Mucosa of descending colon (tissue), 3 donors: ENCODE measurements at regions not wholly inside any gene's neighbourhood (a gene's known extent, or its start where the extent isn't known, plus 50 kb on each side); places are given as distances from the start of the nearest gene placed in this dataset.
"Not testable (repeated sequence)": the region's sequence is repeated elsewhere in the genome, so short reads cannot be mapped to it uniquely, and the experiment has no call there.

Experiments used
- ATAC-seq: fragments of 200-7000 bp; cut with Tn5 transposase; one replicate; pipeline ENCODE4 v1.9.1; 2020; ENCODE audit warnings: mild to moderate bottlenecking, moderate library complexity
- DNase-seq, 3 donors: peaks; one replicate each; pipeline ENCODE4 v3.0.0-alpha.2; 2020
- H3K36me3 ChIP-seq: fragments of 200-600 bp; one replicate; pipeline ENCODE4 v1.8.0; 2021; ENCODE audit warnings: low read depth, mild to moderate bottlenecking
- H3K4me1 ChIP-seq: fragments of 200-600 bp; one replicate; pipeline ENCODE4 v1.8.0; 2021; ENCODE audit warnings: low read depth, mild to moderate bottlenecking
- H3K4me3 ChIP-seq: fragments of 200-600 bp; one replicate; pipeline ENCODE4 v1.8.0; 2021; ENCODE audit warnings: mild to moderate bottlenecking
- H3K9me3 ChIP-seq: fragments of 200-600 bp; one replicate; pipeline ENCODE4 v1.8.0; 2021; ENCODE audit warnings: mild to moderate bottlenecking
- CTCF ChIP-seq: fragments of 200-600 bp; IDR thresholded peaks from one replicate; pipeline ENCODE4 v1.8.0; 2022; ENCODE audit warnings: antibody characterized with exemption, mild to moderate bottlenecking
- intact Hi-C, 2 donors: fragments of 100-400 bp; cut with DNase I in 1 of 2; cut with micrococcal nuclease in 1 of 2; formaldehyde crosslinking; loops; one replicate each; pipeline versions ENCODE4 v1.11.0 to v1.11.1; 2022; cut with DNase I, micrococcal nuclease
- donor health status: DM: no; HTN: no; CAD: no; lungs with moderate emphysema.
- donor health status: DM: no; HTN: no; CAD: no.
- donor health status: DM: no; HTN: yes; CAD: no.

- no peaks in the 10 kb centered on the region for H3K36me3 ChIP-seq
- H3K4me1 ChIP-seq: no peaks in the 10 kb centered on the region
- TF ChIP-seq CTCF: no peak
- DNase-seq: no peak
- intact Hi-C loops: no loop called here
- no peak for ATAC-seq
- H3K9me3 ChIP-seq: no peaks in the 10 kb centered on the region
- H3K4me3 ChIP-seq: no peak overlapping the region
Observed at GRCh38 chr9:85331626-85332025, 410.1 kb downstream of the AGTPBP1 start.

GRCh38 chr9:85322592-85322991, 419.2 kb downstream of the AGTPBP1 start:
- no peak for ATAC-seq
- no peak for DNase-seq
- no peak for TF ChIP-seq CTCF
- intact Hi-C loops: no loop called here
- Histone ChIP-seq H3K9me3 (no peaks in the 10 kb centered on the region), H3K4me1 (no peaks in the 10 kb centered on the region), H3K4me3 (no peak overlapping the region), H3K36me3 (no peaks in the 10 kb centered on the region)

- Histone ChIP-seq H3K4me3 (no peak overlapping the region), H3K4me1 (no peaks in the 10 kb centered on the region), H3K9me3 (no peaks in the 10 kb centered on the region), H3K36me3 (no peaks in the 10 kb centered on the region)
- DNase-seq: no peak
- TF ChIP-seq CTCF: no peak
- no peak for ATAC-seq
- intact Hi-C loops: no loop called here
Observed at GRCh38 chr9:85321561-85321960, 420.2 kb downstream of the AGTPBP1 start.

GRCh38 chr9:85319936-85320656, 421.7 kb downstream of the AGTPBP1 start:
- Histone ChIP-seq H3K4me3 (no peak overlapping the region), H3K9me3 (no peaks in the 10 kb centered on the region), H3K4me1 (no peaks in the 10 kb centered on the region), H3K36me3 (no peaks in the 10 kb centered on the region)
- TF ChIP-seq CTCF: no peak
- intact Hi-C loops: no loop called here
- DNase-seq (no peak), ATAC-seq (no peak)

GRCh38 chr9:85315535-85315934, 426.2 kb downstream of the AGTPBP1 start:
- H3K9me3 ChIP-seq, H3K4me3 ChIP-seq, DNase-seq, H3K4me1 ChIP-seq, intact Hi-C loops, ATAC-seq, H3K36me3 ChIP-seq: not testable (repeated sequence)

- no peaks in the 10 kb centered on the region for H3K9me3 ChIP-seq
- DNase-seq (no peak), ATAC-seq (no peak)
- intact Hi-C loops: no loop called here
- no peaks in the 10 kb centered on the region for H3K4me1 ChIP-seq
- H3K36me3 ChIP-seq: no peaks in the 10 kb centered on the region
- no peak overlapping the region for H3K4me3 ChIP-seq
- no peak for TF ChIP-seq CTCF
Observed at GRCh38 chr9:85310573-85310972, 431.2 kb downstream of the AGTPBP1 start.
